Karpas-422 (cell line): ENCODE measurements at regions not wholly inside any gene's neighbourhood (a gene's known extent, or its start where the extent isn't known, plus 50 kb on each side); places are given as distances from the start of the nearest gene placed in this dataset.

ENCODE experiments used
- DNase-seq: peaks from one replicate; pipeline ENCODE4 v3.0.0-alpha.2; 2015
- H2AFZ ChIP-seq: fragments of 200-600 bp; sonication (generic); 2 replicates; pipeline ENCODE4 v1.6.1; 2014; ENCODE audit warnings: antibody characterized with exemption, low read length, mixed read lengths
- H3K27ac ChIP-seq: fragments of 200-600 bp; sonication (generic); 2 replicates; pipeline ENCODE4 v1.5.1; 2014; ENCODE audit warnings: mild to moderate bottlenecking, low read length, moderate library complexity
- H3K27me3 ChIP-seq: fragments of 200-600 bp; sonication (generic); 2 replicates; pipeline ENCODE4 v1.6.1; 2014; ENCODE audit warnings: low read length, mixed read lengths
- H3K36me3 ChIP-seq: fragments of 200-600 bp; sonication (generic); 2 replicates; pipeline ENCODE4 v1.6.1; 2014; ENCODE audit warnings: low read length, mixed read lengths; ENCODE audit not compliant: insufficient read depth
- H3K4me1 ChIP-seq: fragments of 200-600 bp; sonication (generic); 2 replicates; pipeline ENCODE4 v1.6.1; 2014; ENCODE audit warnings: mild to moderate bottlenecking, low read length, mixed read lengths
- H3K4me2 ChIP-seq: fragments of 200-600 bp; sonication (generic); 2 replicates; pipeline ENCODE4 v1.6.1; 2014; ENCODE audit warnings: low read length, low read depth, mild to moderate bottlenecking; ENCODE audit not compliant: poor library complexity, severe bottlenecking
- H3K4me3 ChIP-seq: fragments of 200-600 bp; sonication (generic); 2 replicates; pipeline ENCODE4 v1.5.1; 2014; ENCODE audit warnings: mild to moderate bottlenecking, antibody characterized with exemption, low read length, mixed read lengths
- H3K79me2 ChIP-seq: fragments of 200-600 bp; sonication (generic); 2 replicates; pipeline ENCODE4 v1.6.1; 2014; ENCODE audit warnings: mild to moderate bottlenecking, low read length, mixed read lengths
- H3K9ac ChIP-seq: fragments of 200-600 bp; sonication (generic); 2 replicates; pipeline ENCODE4 v1.6.0; 2014; ENCODE audit warnings: low read length
- H3K9me2 ChIP-seq: fragments of 200-600 bp; sonication (generic), shearing (Covaris generic); replicated peaks from 2 replicates; pipeline ENCODE4 v1.6.0; 2014; ENCODE audit warnings: mild to moderate bottlenecking, low read length, moderate library complexity; ENCODE audit not compliant: insufficient read depth
- H3K9me3 ChIP-seq: fragments of 300-700, 200-600 bp; sonication (generic); 2 replicates; pipeline ENCODE4 v1.6.1; 2014; ENCODE audit warnings: low read length, mixed read lengths
- H4K20me1 ChIP-seq: fragments of 200-600 bp; sonication (generic); 2 replicates; pipeline ENCODE4 v1.6.1; 2014; ENCODE audit warnings: mild to moderate bottlenecking, antibody characterized with exemption, low read length, low read depth; ENCODE audit not compliant: insufficient read depth

- H3K27ac ChIP-seq = no peak overlapping the region
- H3K4me2 ChIP-seq = no peak overlapping the region
- no peaks in the 10 kb centered on the region for H3K9me2 ChIP-seq
- no peak overlapping the region for H2AFZ ChIP-seq
- no peaks in the 10 kb centered on the region for H3K36me3 ChIP-seq
- H3K79me2 ChIP-seq = no peaks in the 10 kb centered on the region
- H3K9ac ChIP-seq = no peak overlapping the region
- no peak for DNase-seq
- H3K4me3 ChIP-seq = no peak overlapping the region
- no peaks in the 10 kb centered on the region for H4K20me1 ChIP-seq
- no peaks in the 10 kb centered on the region for H3K9me3 ChIP-seq
- no peaks in the 10 kb centered on the region for H3K27me3 ChIP-seq
- H3K4me1 ChIP-seq = no peaks in the 10 kb centered on the region
These were observed 494.3 kb downstream of the FOXO1 start for GRCh38 chr13:40172149-40172591.

GRCh38 chr13:40172878-40173277 is 493.6 kb downstream of the FOXO1 start:
- Histone ChIP-seq H3K79me2 (no peaks in the 10 kb centered on the region), H3K4me1 (no peaks in the 10 kb centered on the region), H3K4me3 (no peak overlapping the region), H3K9ac (no peak overlapping the region), H2AFZ (no peak overlapping the region), H3K27me3 (no peaks in the 10 kb centered on the region), H3K4me2 (no peak overlapping the region), H4K20me1 (no peaks in the 10 kb centered on the region), H3K9me2 (no peaks in the 10 kb centered on the region), H3K9me3 (no peaks in the 10 kb centered on the region), H3K27ac (no peak overlapping the region), H3K36me3 (no peaks in the 10 kb centered on the region)
- no peak for DNase-seq

GRCh38 chr13:40175639-40176038 is 490.8 kb downstream of the FOXO1 start:
- no peaks in the 10 kb centered on the region for H3K79me2 ChIP-seq
- H4K20me1 ChIP-seq = no peaks in the 10 kb centered on the region
- no peaks in the 10 kb centered on the region for H3K27me3 ChIP-seq
- no peaks in the 10 kb centered on the region for H3K36me3 ChIP-seq
- no peak overlapping the region for H3K4me2 ChIP-seq
- H3K27ac ChIP-seq = no peak overlapping the region
- H3K9me3 ChIP-seq = no peaks in the 10 kb centered on the region
- no peak for DNase-seq
- H3K4me3 ChIP-seq = no peak overlapping the region
- H3K9ac ChIP-seq = no peak overlapping the region
- H3K4me1 ChIP-seq = no peaks in the 10 kb centered on the region
- no peaks in the 10 kb centered on the region for H3K9me2 ChIP-seq
- no peak overlapping the region for H2AFZ ChIP-seq

- Histone ChIP-seq H3K36me3 (no peaks in the 10 kb centered on the region), H3K4me1 (no peaks in the 10 kb centered on the region), H3K27me3 (no peaks in the 10 kb centered on the region), H2AFZ (no peak overlapping the region), H3K9me2 (no peaks in the 10 kb centered on the region), H4K20me1 (no peaks in the 10 kb centered on the region), H3K4me3 (no peak overlapping the region), H3K9ac (no peak overlapping the region), H3K79me2 (no peaks in the 10 kb centered on the region), H3K9me3 (no peaks in the 10 kb centered on the region), H3K27ac (no peak overlapping the region), H3K4me2 (no peak overlapping the region)
- DNase-seq = no peak
These were observed 490.2 kb downstream of the FOXO1 start for GRCh38 chr13:40176242-40176641.

- Histone ChIP-seq H3K9me3 (no peaks in the 10 kb centered on the region), H3K9ac (no peak overlapping the region), H3K27ac (no peak overlapping the region), H3K79me2 (no peaks in the 10 kb centered on the region), H3K4me3 (no peak overlapping the region), H3K4me1 (peaks cover 7% of the 10 kb centered on the region), H3K27me3 (no peaks in the 10 kb centered on the region), H3K9me2 (no peaks in the 10 kb centered on the region), H3K36me3 (no peaks in the 10 kb centered on the region), H4K20me1 (no peaks in the 10 kb centered on the region), H2AFZ (no peak overlapping the region), H3K4me2 (no peak overlapping the region)
- no peak for DNase-seq
These were observed 488.3 kb downstream of the FOXO1 start for GRCh38 chr13:40178130-40178529.

GRCh38 chr13:40179445-40180281 is 486.8 kb downstream of the FOXO1 start:
- Histone ChIP-seq H3K79me2 (no peaks in the 10 kb centered on the region), H3K4me1 (peaks cover 8% of the 10 kb centered on the region), H3K9ac (no peak overlapping the region), H4K20me1 (no peaks in the 10 kb centered on the region), H3K36me3 (no peaks in the 10 kb centered on the region), H3K4me2 (no peak overlapping the region), H3K27me3 (no peaks in the 10 kb centered on the region), H3K9me2 (no peaks in the 10 kb centered on the region), H3K9me3 (no peaks in the 10 kb centered on the region), H2AFZ (no peak overlapping the region), H3K4me3 (no peak overlapping the region), H3K27ac (no peak overlapping the region)
- DNase-seq = no peak

GRCh38 chr13:40180776-40181175 is 485.7 kb downstream of the FOXO1 start:
- Histone ChIP-seq H3K79me2 (no peaks in the 10 kb centered on the region), H3K27me3 (no peaks in the 10 kb centered on the region), H3K9me3 (no peaks in the 10 kb centered on the region), H4K20me1 (no peaks in the 10 kb centered on the region), H3K4me2 (no peak overlapping the region), H2AFZ (no peak overlapping the region), H3K4me1 (peaks cover 18% of the 10 kb centered on the region), H3K27ac (no peak overlapping the region), H3K4me3 (no peak overlapping the region), H3K9ac (no peak overlapping the region), H3K36me3 (no peaks in the 10 kb centered on the region), H3K9me2 (no peaks in the 10 kb centered on the region)
- no peak for DNase-seq

GRCh38 chr13:40181203-40181845 is 485.1 kb downstream of the FOXO1 start:
- no peaks in the 10 kb centered on the region for H3K36me3 ChIP-seq
- no peaks in the 10 kb centered on the region for H3K9me3 ChIP-seq
- no peak for DNase-seq
- H2AFZ ChIP-seq = no peak overlapping the region
- H3K9ac ChIP-seq = no peak overlapping the region
- H4K20me1 ChIP-seq = no peaks in the 10 kb centered on the region
- H3K27me3 ChIP-seq = no peaks in the 10 kb centered on the region
- no peak overlapping the region for H3K27ac ChIP-seq
- no peaks in the 10 kb centered on the region for H3K9me2 ChIP-seq
- no peaks in the 10 kb centered on the region for H3K79me2 ChIP-seq
- no peak overlapping the region for H3K4me3 ChIP-seq
- no peak overlapping the region for H3K4me2 ChIP-seq
- peaks cover 18% of the 10 kb centered on the region for H3K4me1 ChIP-seq
